H1 (cell line): ENCODE measurements at regions not wholly inside any gene's neighbourhood (a gene's known extent, or its start where the extent isn't known, plus 50 kb on each side); places are given as distances from the start of the nearest gene placed in this dataset.

Source experiments
- CTCF ChIA-PET: fragments of 300-600 bp; sonication (Branson Sonifier 250); formaldehyde crosslinking; loops from one replicate; lab custom pipeline; 2021; ENCODE audit not compliant: partially characterized antibody; lab: Charles Lee
- POLR2A ChIA-PET: fragments of 300-600 bp; sonication (Branson Sonifier 250); formaldehyde crosslinking; loops from one replicate; lab custom pipeline; 2021; ENCODE audit warnings: inconsistent platforms; ENCODE audit not compliant: partially characterized antibody; lab: Charles Lee
- DNase-seq, 2 experiments: peaks; one replicate each; pipeline versions ENCODE4 v3.0.0 to v3.0.0-alpha.2; 2010 to 2022; ENCODE audit warnings: low spot score in 2 of 2, low read depth in 1 of 2, mixed read lengths in 1 of 2
- FAIRE-seq: peaks from 2 replicates; lab custom pipeline; 2011; peaks lifted over from hg19 to GRCh38; lab: Jason Lieb, UNC
- H2AFZ ChIP-seq: 2 replicates; pipeline ENCODE4 v1.8.1; 2012; ENCODE audit warnings: low read length, inconsistent platforms
- H2AK5ac ChIP-seq: 2 replicates; pipeline ENCODE4 v1.6.1; 2013; ENCODE audit warnings: low read depth, low read length
- H2BK120ac ChIP-seq: replicated peaks from 2 replicates; pipeline ENCODE3; 2013; ENCODE audit warnings: low read depth, low read length, inconsistent platforms
- H2BK12ac ChIP-seq: 2 replicates; pipeline ENCODE4 v1.6.1; 2013; ENCODE audit warnings: low read depth, low read length
- H2BK15ac ChIP-seq: 2 replicates; pipeline ENCODE4 v1.6.1; 2013; ENCODE audit warnings: low read length
- H2BK20ac ChIP-seq: 2 replicates; pipeline ENCODE4 v1.6.1; 2013; ENCODE audit warnings: low read length
- H2BK5ac ChIP-seq: 2 replicates; pipeline ENCODE4 v1.6.1; 2013; ENCODE audit warnings: low read depth, low read length
- H3K14ac ChIP-seq: 2 replicates; pipeline ENCODE4 v1.6.1; 2013; ENCODE audit warnings: inconsistent platforms; ENCODE audit not compliant: insufficient read length
- H3K18ac ChIP-seq: 2 replicates; pipeline ENCODE4 v1.6.1; 2013; ENCODE audit warnings: low read length; ENCODE audit errors: extremely low read depth
- H3K23ac ChIP-seq: 2 replicates; pipeline ENCODE4 v1.6.1; 2013; ENCODE audit warnings: inconsistent platforms; ENCODE audit not compliant: insufficient read length
- H3K23me2 ChIP-seq: 2 replicates; pipeline ENCODE4 v1.6.1; 2013; ENCODE audit warnings: low read depth, low read length
- H3K27ac ChIP-seq: 2 replicates; pipeline ENCODE4 v1.6.1; 2011; ENCODE audit warnings: low read depth, low read length, inconsistent platforms
- H3K27me3 ChIP-seq, 4 experiments: replicated peaks in 1 of 4; 1 replicate in 1 of 4; 2 replicates in 3 of 4; pipeline versions ENCODE4 v1.6.1 to v1.8.1; 2011 to 2013; ENCODE audit warnings: low read length in 3 of 4, mild to moderate bottlenecking in 3 of 4, inconsistent platforms in 2 of 4, mixed read lengths in 2 of 4, moderate library complexity in 1 of 4; ENCODE audit not compliant: control insufficient read depth in 3 of 4, insufficient read depth in 3 of 4; ENCODE audit errors: extremely low read depth in 1 of 4
- H3K36me3 ChIP-seq, 4 experiments: 2 replicates each; pipeline versions ENCODE4 v1.6.1 to v1.8.1; 2011 to 2013; ENCODE audit warnings: mild to moderate bottlenecking in 4 of 4, low read length in 3 of 4, moderate library complexity in 2 of 4, control low read depth in 1 of 4, inconsistent platforms in 1 of 4; ENCODE audit not compliant: insufficient read depth in 4 of 4, control insufficient read depth in 2 of 4
- H3K4ac ChIP-seq: replicated peaks from 2 replicates; pipeline ENCODE3; 2013; ENCODE audit warnings: low read length, low read depth, mixed read lengths, inconsistent platforms; ENCODE audit not compliant: insufficient read length
- H3K4me1 ChIP-seq, 4 experiments: replicated peaks in 1 of 4; 1 replicate in 1 of 4; 2 replicates in 3 of 4; pipeline versions ENCODE4 v1.6.1 to v1.8.1; 2011 to 2013; ENCODE audit warnings: low read length in 3 of 4, inconsistent platforms in 2 of 4, mixed read lengths in 1 of 4; ENCODE audit not compliant: insufficient read depth in 4 of 4, control insufficient read depth in 3 of 4
- H3K4me2 ChIP-seq, 2 experiments: 2 replicates each; pipeline versions ENCODE4 v1.6.1 to v1.8.1; 2011 to 2013; ENCODE audit warnings: low read depth in 2 of 2, low read length in 2 of 2, control low read depth in 1 of 2, inconsistent platforms in 1 of 2, mild to moderate bottlenecking in 1 of 2; ENCODE audit not compliant: insufficient read depth in 1 of 2
- H3K4me3 ChIP-seq, 4 experiments: fragments of 200-600, 300-600 bp in 1 of 4; sonication (generic), shearing (Covaris generic), sonication (Bioruptor Twin) in 1 of 4; 2 replicates each; pipeline versions ENCODE4 v1.5.1 to v1.8.1; 2011 to 2016; ENCODE audit warnings: low read length in 4 of 4, low read depth in 3 of 4, control low read depth in 2 of 4, inconsistent platforms in 2 of 4, mild to moderate bottlenecking in 2 of 4, mixed read lengths in 1 of 4, moderate library complexity in 1 of 4; ENCODE audit not compliant: insufficient read depth in 2 of 4; ENCODE audit errors: extremely low read depth in 1 of 4
- H3K56ac ChIP-seq: replicated peaks from 2 replicates; pipeline ENCODE3; 2013; ENCODE audit warnings: low read depth, mild to moderate bottlenecking, mixed read lengths, low read length, inconsistent platforms; ENCODE audit not compliant: insufficient read length
- H3K79me1 ChIP-seq: 2 replicates; pipeline ENCODE4 v1.6.1; 2013; ENCODE audit warnings: low read depth, low read length, control low read depth
- H3K79me2 ChIP-seq, 2 experiments: 2 replicates each; pipeline versions ENCODE4 v1.6.1 to v1.8.1; 2012 to 2013; ENCODE audit warnings: low read length in 2 of 2, mild to moderate bottlenecking in 2 of 2, inconsistent platforms in 1 of 2; ENCODE audit not compliant: insufficient read depth in 2 of 2, control insufficient read depth in 1 of 2
- H3K9ac ChIP-seq, 4 experiments: replicated peaks in 1 of 4; 1 replicate in 1 of 4; 2 replicates in 3 of 4; pipeline versions ENCODE4 v1.6.1 to v1.8.1; 2011 to 2013; ENCODE audit warnings: low read depth in 3 of 4, low read length in 3 of 4, control low read depth in 2 of 4, mild to moderate bottlenecking in 2 of 4, moderate library complexity in 2 of 4, inconsistent platforms in 1 of 4; ENCODE audit errors: extremely low read depth in 1 of 4
- H3K9me3 ChIP-seq, 2 experiments: 2 replicates each; pipeline versions ENCODE4 v1.6.1 to v1.8.1; 2012 to 2013; ENCODE audit warnings: mild to moderate bottlenecking in 2 of 2, moderate library complexity in 2 of 2, control low read depth in 1 of 2, inconsistent platforms in 1 of 2, low read depth in 1 of 2, low read length in 1 of 2, mixed read lengths in 1 of 2; ENCODE audit not compliant: insufficient read depth in 2 of 2
- H4K20me1 ChIP-seq, 2 experiments: replicated peaks in 1 of 2; 2 replicates each; pipeline versions ENCODE3 to v1.8.1; 2011 to 2013; ENCODE audit warnings: inconsistent platforms in 2 of 2, low read length in 2 of 2, mild to moderate bottlenecking in 1 of 2; ENCODE audit not compliant: insufficient read depth in 2 of 2, control insufficient read depth in 1 of 2
- H4K5ac ChIP-seq: 2 replicates; pipeline ENCODE4 v1.6.1; 2013; ENCODE audit warnings: low read length, low read depth, mixed read lengths, inconsistent platforms; ENCODE audit not compliant: insufficient read length
- H4K8ac ChIP-seq: 2 replicates; pipeline ENCODE4 v1.8.0; 2013; ENCODE audit warnings: mild to moderate bottlenecking, moderate library complexity, low read length, inconsistent platforms; ENCODE audit not compliant: insufficient read depth; ENCODE audit errors: extremely low read depth
- H4K91ac ChIP-seq: replicated peaks from 2 replicates; pipeline ENCODE3; 2013; ENCODE audit warnings: low read length, mixed read lengths, inconsistent platforms; ENCODE audit not compliant: insufficient read length
- POLR2A ChIP-seq, 2 experiments: IDR thresholded peaks; 1 replicate in 1 of 2; 2 replicates in 1 of 2; pipeline ENCODE4 v1.6.1; 2011; ENCODE audit warnings: low read depth in 2 of 2, low read length in 2 of 2, mild to moderate bottlenecking in 2 of 2; ENCODE audit errors: control extremely low read depth in 1 of 2
- RBBP5 ChIP-seq: IDR thresholded peaks from 2 replicates; pipeline ENCODE4 v1.7.1; 2012; ENCODE audit warnings: low read depth, mild to moderate bottlenecking, inconsistent platforms, low read length, moderate library complexity, borderline replicate concordance
- YY1 ChIP-seq: IDR thresholded peaks from 2 replicates; pipeline ENCODE4 v1.6.1; 2011; ENCODE audit warnings: low read depth, mild to moderate bottlenecking, low read length
- WGBS, 2 experiments: shearing (Covaris generic) in 1 of 2; methylation state at CpG; one replicate each; pipeline versions ENCODE4 v1.1.6 to v1.1.7; 2013 to 2015; ENCODE audit warnings: low lambda C conversion rate in 2 of 2, mixed read lengths in 2 of 2, inconsistent platforms in 1 of 2, low coverage in 1 of 2, missing lambda C conversion rate in 1 of 2; ENCODE audit not compliant: insufficient replicate concordance in 2 of 2, insufficient coverage in 1 of 2, insufficient read length in 1 of 2; ENCODE audit errors: extremely low coverage in 1 of 2, missing lambda C conversion rate in 1 of 2; 5-methylcytosine and 5-hydroxymethylcytosine counted together

- Histone ChIP-seq H3K18ac (no peak overlapping the region), H2BK20ac (no peak overlapping the region), H4K20me1 (no peaks in the 10 kb centered on the region), H3K27me3 (no peaks in the 10 kb centered on the region), H2BK15ac (no peak overlapping the region), H3K79me1 (no peaks in the 10 kb centered on the region), H3K4me3 (no peak overlapping the region), H2BK12ac (no peak overlapping the region), H3K27ac (no peak overlapping the region), H3K4me2 (0 out of 4 replicates have a peak overlapping the region, but pooled peaks of 1 of the 2 experiments have one; percentile 25), H3K36me3 (no peaks in the 10 kb centered on the region), H3K23ac (no peak overlapping the region), H4K91ac (no peak overlapping the region), H3K4me1 (peaks cover 14 to 22% (median 19%) of the 10 kb centered on the region in 4 experiments), H3K9me3 (no peaks in the 10 kb centered on the region), H2BK120ac (no peak overlapping the region), H3K9ac (no peak overlapping the region), H4K5ac (no peak overlapping the region), H2BK5ac (no peak overlapping the region), H2AK5ac (no peak overlapping the region), H3K4ac (no peak overlapping the region), H2AFZ (no peak overlapping the region), H3K23me2 (peaks cover 3% of the 10 kb centered on the region; the same call in 1 of the 2 replicates), H3K79me2 (no peaks in the 10 kb centered on the region), H3K14ac (no peak overlapping the region), H3K56ac (no peak overlapping the region), H4K8ac (no peak overlapping the region)
- 87% methylated on average over 5 of the region's 5 CpGs; no CpG with 5 or more reads in 1 of the 2 experiments for WGBS, 2 experiments
- FAIRE-seq = no peak
- CTCF ChIA-PET = interaction anchor here (1.0 to 4.6 kb wide), 6 partner anchors 22 to 430 kb away, joined by 3 to 39 read pairs (median 6); no protein-coding TSS in a partner anchor
- no peak for DNase-seq
- POLR2A ChIA-PET = no interaction called here
- TF ChIP-seq RBBP5 (no peak), POLR2A (IDR thresholded peaks at IDR 0.05; ENCODE audit: control extremely low read depth in 1 of 2, low read depth in 2 of 2, low read length in 2 of 2) (no peak), YY1 (no peak)
These were observed 58.9 kb upstream of the BCL2L14 start for GRCh38 chr12:12011880-12012260.
